ENCODE measurements at regions not wholly inside any gene's neighbourhood (a gene's known extent, or its start where the extent isn't known, plus 50 kb on each side); places are given as distances from the start of the nearest gene placed in this dataset.

DNA sequence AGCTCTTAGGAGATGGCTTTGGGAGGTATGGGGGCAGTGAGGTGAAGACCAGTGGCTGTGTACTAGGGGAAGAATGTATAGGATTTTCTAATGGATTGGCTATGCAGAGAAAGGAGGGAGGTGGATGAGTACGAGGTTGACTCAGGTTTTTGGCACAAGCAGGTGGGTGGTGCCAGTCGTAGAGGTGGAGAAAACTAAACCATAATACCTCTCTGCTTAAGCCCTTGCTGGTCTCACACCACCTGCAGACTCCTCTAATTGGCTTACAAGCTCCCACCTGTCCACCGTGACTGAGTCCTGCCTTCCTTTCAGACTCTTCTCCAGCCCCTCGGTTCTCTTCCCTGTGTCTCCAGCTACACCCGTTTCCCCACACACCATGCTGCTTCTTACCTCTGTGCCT, 521.7 kb upstream of the CLINT1 start:
- H3K27me3 ChIP-seq (ENCODE audit: insufficient read depth, poor library complexity, severe bottlenecking) = no peaks in the 10 kb centered on the region
- no peak overlapping the region for H3K27ac ChIP-seq (replicated peaks)
- no peak overlapping the region for H3K4me3 ChIP-seq (replicated peaks; ENCODE audit: insufficient read depth, low read length)
- no peak for TF ChIP-seq POLR2AphosphoS5 (IDR thresholded peaks at IDR 0.05; ENCODE audit: low read depth)
- TF ChIP-seq SPI1 (IDR thresholded peaks at IDR 0.05; ENCODE audit: borderline replicate concordance, low read depth) = no peak
- TF ChIP-seq, protein P1, sequence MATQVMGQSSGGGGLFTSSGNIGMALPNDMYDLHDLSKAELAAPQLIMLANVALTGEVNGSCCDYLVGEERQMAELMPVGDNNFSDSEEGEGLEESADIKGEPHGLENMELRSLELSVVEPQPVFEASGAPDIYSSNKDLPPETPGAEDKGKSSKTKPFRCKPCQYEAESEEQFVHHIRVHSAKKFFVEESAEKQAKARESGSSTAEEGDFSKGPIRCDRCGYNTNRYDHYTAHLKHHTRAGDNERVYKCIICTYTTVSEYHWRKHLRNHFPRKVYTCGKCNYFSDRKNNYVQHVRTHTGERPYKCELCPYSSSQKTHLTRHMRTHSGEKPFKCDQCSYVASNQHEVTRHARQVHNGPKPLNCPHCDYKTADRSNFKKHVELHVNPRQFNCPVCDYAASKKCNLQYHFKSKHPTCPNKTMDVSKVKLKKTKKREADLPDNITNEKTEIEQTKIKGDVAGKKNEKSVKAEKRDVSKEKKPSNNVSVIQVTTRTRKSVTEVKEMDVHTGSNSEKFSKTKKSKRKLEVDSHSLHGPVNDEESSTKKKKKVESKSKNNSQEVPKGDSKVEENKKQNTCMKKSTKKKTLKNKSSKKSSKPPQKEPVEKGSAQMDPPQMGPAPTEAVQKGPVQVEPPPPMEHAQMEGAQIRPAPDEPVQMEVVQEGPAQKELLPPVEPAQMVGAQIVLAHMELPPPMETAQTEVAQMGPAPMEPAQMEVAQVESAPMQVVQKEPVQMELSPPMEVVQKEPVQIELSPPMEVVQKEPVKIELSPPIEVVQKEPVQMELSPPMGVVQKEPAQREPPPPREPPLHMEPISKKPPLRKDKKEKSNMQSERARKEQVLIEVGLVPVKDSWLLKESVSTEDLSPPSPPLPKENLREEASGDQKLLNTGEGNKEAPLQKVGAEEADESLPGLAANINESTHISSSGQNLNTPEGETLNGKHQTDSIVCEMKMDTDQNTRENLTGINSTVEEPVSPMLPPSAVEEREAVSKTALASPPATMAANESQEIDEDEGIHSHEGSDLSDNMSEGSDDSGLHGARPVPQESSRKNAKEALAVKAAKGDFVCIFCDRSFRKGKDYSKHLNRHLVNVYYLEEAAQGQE (IDR thresholded peaks at IDR 0.05; ENCODE audit: insufficient replicate concordance, low read depth) = no peak
- no peak for TF ChIP-seq GABPA (IDR thresholded peaks at IDR 0.05; ENCODE audit: low read depth)
- TF ChIP-seq, protein P2, sequence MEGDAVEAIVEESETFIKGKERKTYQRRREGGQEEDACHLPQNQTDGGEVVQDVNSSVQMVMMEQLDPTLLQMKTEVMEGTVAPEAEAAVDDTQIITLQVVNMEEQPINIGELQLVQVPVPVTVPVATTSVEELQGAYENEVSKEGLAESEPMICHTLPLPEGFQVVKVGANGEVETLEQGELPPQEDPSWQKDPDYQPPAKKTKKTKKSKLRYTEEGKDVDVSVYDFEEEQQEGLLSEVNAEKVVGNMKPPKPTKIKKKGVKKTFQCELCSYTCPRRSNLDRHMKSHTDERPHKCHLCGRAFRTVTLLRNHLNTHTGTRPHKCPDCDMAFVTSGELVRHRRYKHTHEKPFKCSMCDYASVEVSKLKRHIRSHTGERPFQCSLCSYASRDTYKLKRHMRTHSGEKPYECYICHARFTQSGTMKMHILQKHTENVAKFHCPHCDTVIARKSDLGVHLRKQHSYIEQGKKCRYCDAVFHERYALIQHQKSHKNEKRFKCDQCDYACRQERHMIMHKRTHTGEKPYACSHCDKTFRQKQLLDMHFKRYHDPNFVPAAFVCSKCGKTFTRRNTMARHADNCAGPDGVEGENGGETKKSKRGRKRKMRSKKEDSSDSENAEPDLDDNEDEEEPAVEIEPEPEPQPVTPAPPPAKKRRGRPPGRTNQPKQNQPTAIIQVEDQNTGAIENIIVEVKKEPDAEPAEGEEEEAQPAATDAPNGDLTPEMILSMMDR (IDR thresholded peaks at IDR 0.05; ENCODE audit: insufficient read depth, low read length) = no peak
- no peak for DNase-seq (ENCODE audit: low read depth in 1 of 2, low spot score in 1 of 2)

DNA sequence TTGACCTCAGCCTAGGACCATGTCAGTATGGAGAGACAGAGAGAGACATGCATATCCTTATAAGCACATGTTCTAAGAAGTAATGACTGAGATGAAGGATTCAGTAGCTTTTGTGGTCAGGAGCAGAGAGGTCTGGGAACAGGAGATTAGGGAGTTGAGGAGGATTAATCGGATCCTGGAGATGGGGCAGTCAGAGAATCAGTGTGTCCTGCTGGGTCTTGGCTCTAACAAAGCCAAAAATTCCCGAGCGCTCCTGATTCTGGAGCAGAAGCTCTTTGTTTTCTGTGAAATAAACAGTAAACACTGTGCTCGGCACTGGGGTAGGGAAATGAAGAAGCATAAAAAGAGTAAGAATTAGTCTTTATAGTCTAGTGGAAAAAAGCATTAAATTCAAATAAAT, 520.0 kb upstream of the CLINT1 start:
- no peaks in the 10 kb centered on the region for H3K27me3 ChIP-seq (ENCODE audit: insufficient read depth, poor library complexity, severe bottlenecking)
- no peak for DNase-seq (ENCODE audit: low read depth in 1 of 2, low spot score in 1 of 2)
- H3K27ac ChIP-seq (replicated peaks) = no peak overlapping the region
- H3K4me3 ChIP-seq (replicated peaks; ENCODE audit: insufficient read depth, low read length) = no peak overlapping the region
- TF ChIP-seq, protein P1 (IDR thresholded peaks at IDR 0.05; ENCODE audit: insufficient replicate concordance, low read depth) = no peak
- TF ChIP-seq, protein P2 (IDR thresholded peaks at IDR 0.05; ENCODE audit: insufficient read depth, low read length) = no peak
- no peak for TF ChIP-seq POLR2AphosphoS5 (IDR thresholded peaks at IDR 0.05; ENCODE audit: low read depth)
- no peak for TF ChIP-seq GABPA (IDR thresholded peaks at IDR 0.05; ENCODE audit: low read depth)
- TF ChIP-seq SPI1 (IDR thresholded peaks at IDR 0.05; ENCODE audit: borderline replicate concordance, low read depth) = no peak

DNA sequence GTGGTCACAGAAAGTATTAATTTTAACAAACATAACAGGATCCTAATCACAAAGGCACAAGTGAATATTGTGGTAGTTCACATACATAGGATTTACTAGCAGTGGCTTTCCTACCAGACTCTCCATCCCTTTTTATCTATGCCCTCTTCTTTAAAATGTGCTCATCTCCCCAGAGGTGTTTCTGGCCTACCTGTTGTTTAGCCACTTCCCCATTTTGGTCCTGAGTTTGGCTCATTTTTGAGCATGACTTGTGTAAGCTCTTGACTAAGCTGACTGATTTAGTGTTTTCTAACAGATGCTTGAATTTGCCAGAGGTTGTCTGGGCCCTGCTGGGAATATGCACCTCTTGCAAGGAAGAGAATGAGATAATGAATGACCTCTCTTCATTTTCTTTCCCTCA, 517.7 kb upstream of the CLINT1 start:
- peak in 1 of 2 experiments; percentile 12 for DNase-seq (ENCODE audit: low read depth in 1 of 2, low spot score in 1 of 2)
- Histone ChIP-seq H3K4me3 (replicated peaks; ENCODE audit: insufficient read depth, low read length) (no peak overlapping the region), H3K27me3 (ENCODE audit: insufficient read depth, poor library complexity, severe bottlenecking) (no peaks in the 10 kb centered on the region), H3K27ac (replicated peaks) (no peak overlapping the region)
- TF ChIP-seq SPI1 (IDR thresholded peaks at IDR 0.05; ENCODE audit: borderline replicate concordance, low read depth) (peak; percentile 62), GABPA (IDR thresholded peaks at IDR 0.05; ENCODE audit: low read depth) (no peak)
- TF ChIP-seq, protein P2 (IDR thresholded peaks at IDR 0.05; ENCODE audit: insufficient read depth, low read length) = no peak

DNA sequence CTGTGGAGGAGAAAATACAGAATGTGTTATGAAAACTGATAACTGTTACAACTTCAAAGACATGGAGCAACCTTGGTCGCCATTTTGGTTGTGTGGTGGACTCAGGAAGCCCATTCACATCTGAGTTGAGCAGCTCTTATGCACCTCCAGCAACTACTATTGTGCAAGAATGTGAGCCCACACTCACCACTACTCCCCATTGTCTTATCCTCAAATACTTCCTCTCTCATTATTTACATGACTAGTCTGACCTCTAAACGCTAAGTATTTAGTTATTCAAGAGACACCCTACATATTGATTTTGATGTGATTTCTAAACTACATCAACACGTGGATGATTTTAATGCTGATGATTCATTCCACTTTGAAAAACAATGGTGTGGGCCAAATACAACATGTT, 516.6 kb upstream of the CLINT1 start:
- peak; percentile 59 to 73 for DNase-seq (ENCODE audit: low read depth in 1 of 2, low spot score in 1 of 2)
- Histone ChIP-seq H3K4me3 (replicated peaks; ENCODE audit: insufficient read depth, low read length) (no peak overlapping the region), H3K27me3 (ENCODE audit: insufficient read depth, poor library complexity, severe bottlenecking) (no peaks in the 10 kb centered on the region), H3K27ac (replicated peaks) (no peak overlapping the region)
- TF ChIP-seq POLR2AphosphoS5 (IDR thresholded peaks at IDR 0.05; ENCODE audit: low read depth) (no peak), SPI1 (IDR thresholded peaks at IDR 0.05; ENCODE audit: borderline replicate concordance, low read depth) (peak; percentile 33; the same call in 1 of the 2 replicates)
- TF ChIP-seq, protein P2 (IDR thresholded peaks at IDR 0.05; ENCODE audit: insufficient read depth, low read length) = no peak
- TF ChIP-seq, protein P1 (IDR thresholded peaks at IDR 0.05; ENCODE audit: insufficient replicate concordance, low read depth) = no peak

Data from HL-60 (cell line).